ENCODE measurements at regions not wholly inside any gene's neighbourhood (a gene's known extent, or its start where the extent isn't known, plus 50 kb on each side); places are given as distances from the start of the nearest gene placed in this dataset.
"Not testable (repeated sequence)": the region's sequence is repeated elsewhere in the genome, so short reads cannot be mapped to it uniquely, and the experiment has no call there.

DNA sequence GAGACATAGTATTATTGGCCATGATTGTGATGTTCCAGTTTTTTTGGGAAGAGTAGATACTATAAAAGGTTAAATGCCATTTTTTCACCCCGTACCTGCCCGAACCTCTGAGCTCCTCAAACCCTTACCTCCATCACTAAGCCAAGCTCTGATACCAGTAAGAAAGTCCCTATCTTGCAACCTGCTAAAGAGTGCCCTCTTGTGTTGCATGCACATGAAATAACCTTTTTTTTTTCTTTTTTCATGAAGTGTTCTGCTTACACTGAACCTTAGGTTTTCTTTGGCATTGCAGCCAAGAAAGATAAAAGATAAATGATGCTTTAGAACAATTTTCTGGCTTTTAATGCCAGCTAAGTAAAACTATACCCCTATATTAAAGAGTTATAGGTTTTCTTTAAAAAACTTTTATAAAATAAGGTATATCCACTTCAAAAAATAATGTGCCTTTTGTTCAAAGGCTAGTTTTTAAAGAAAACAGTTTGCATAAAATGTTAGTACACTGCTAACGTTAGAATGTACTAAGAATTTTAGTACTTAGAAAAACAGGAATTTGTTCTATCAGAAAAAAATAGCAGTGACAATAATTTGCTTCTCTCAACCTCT is 295.3 kb upstream of the PMFBP1 start:
- peak; percentile 5 to 21 (median 7) for DNase-seq (ENCODE audit: low read depth in 3 of 3, low spot score in 2 of 3)

DNA sequence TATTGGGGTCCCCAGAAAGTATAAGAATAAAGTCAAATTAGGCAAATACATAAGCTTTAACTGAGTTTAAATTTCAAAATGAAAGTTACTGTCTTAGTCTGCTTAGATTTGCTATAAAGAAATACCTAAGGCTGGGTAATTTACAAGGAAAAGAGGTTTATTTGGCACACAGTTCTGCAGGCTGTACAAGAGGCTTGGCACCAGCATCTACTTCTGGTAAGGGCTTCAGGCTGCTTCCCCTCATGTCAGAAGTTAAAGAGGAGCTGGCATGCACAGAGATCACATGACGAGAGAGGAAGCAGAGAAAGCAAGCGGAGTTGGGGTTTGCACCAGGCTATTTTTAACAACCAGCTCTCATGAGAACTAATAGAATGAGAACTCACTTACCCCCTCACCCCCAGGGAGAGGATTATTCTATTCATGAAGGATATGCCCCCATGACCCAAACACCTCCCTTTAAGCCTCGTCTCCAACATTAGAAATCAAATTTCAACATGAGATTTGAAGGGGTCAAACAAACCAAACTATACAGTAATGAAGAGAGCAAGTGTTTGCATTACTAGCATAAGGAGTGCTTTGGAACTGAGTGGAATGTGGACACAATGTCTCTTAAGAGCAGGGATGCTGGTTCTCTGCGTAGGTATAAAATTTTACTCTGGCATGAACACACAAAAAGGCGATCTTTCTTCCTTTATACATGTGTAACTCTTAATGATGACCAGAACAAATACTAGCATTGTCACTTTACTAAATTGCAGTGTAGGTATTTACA is 292.8 kb upstream of the PMFBP1 start:
- no peak for DNase-seq (ENCODE audit: low read depth in 3 of 3, low spot score in 2 of 3)

DNA sequence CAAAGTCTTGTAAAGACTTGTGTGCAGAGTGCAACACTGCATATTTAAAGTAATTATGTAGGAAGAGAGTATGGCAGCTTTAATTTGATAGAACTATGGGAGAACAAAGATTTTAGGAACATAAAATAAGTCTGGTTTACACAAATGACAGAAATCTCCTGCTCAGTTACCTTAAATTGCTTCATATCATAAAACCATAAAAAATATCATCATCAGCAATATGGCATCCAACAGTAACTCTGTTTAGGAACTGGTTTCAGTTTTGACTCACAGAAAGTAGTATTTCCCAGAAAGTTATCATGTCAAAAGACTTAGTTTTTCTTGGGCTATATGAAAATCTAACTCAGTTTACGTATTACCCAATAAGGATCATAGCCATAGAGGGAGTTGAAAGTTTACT is 292.1 kb upstream of the PMFBP1 start:
- DNase-seq (ENCODE audit: low read depth in 3 of 3, low spot score in 2 of 3): no peak

DNA sequence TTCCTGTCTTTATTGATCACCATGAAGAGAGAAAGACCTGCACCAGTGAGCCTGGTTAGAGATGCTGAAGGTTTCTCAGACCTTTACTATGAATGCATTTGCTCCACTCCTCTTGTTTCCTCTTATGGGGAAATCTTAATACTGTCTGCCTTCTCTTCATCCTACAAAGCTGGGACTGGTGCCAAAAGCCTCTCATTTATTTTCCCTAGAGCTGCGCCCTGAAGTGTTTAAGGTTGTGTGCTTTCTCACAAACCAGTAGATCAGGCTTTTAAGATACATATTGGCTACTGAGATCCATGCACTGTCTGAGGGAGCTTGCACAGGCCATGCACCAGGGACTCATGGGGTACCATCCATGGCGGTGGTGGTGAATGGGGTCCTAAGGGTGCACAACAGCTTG is 286.1 kb upstream of the PMFBP1 start:
- no peak for DNase-seq (ENCODE audit: low read depth in 3 of 3, low spot score in 2 of 3)

DNA sequence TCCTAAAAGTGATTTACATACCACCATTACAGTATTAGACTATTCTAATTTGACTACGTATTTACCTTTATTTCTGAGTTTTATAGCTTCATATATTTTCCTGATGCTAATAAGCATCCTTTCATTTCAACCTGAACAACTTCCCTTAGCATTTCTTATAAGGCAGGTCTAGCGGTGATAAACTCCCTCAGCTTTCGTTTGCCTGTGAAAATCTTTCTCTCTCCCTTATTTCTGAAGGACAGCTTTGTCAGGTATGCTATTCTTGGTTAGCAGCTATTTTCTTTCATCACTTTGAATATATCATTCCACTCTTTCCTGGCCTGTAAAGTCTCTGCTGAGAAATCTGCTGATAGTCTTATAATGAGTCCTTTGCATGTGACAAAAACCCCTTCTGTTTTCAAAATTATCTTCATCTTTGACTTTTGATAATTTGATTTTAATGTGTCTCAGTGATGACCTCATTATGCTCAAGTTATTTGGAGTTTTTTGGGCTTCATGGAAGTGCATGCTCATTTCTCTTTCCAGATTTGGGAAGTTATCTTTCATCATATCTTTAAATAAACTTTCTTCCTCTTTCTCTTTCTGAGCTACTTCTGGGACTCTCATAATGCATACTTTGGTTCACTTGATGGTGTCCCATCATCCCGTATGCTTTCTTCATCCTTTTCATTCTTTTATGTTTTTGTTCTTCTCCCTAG is 285.4 kb upstream of the PMFBP1 start:
- DNase-seq (ENCODE audit: low read depth in 3 of 3, low spot score in 2 of 3): no peak

DNA sequence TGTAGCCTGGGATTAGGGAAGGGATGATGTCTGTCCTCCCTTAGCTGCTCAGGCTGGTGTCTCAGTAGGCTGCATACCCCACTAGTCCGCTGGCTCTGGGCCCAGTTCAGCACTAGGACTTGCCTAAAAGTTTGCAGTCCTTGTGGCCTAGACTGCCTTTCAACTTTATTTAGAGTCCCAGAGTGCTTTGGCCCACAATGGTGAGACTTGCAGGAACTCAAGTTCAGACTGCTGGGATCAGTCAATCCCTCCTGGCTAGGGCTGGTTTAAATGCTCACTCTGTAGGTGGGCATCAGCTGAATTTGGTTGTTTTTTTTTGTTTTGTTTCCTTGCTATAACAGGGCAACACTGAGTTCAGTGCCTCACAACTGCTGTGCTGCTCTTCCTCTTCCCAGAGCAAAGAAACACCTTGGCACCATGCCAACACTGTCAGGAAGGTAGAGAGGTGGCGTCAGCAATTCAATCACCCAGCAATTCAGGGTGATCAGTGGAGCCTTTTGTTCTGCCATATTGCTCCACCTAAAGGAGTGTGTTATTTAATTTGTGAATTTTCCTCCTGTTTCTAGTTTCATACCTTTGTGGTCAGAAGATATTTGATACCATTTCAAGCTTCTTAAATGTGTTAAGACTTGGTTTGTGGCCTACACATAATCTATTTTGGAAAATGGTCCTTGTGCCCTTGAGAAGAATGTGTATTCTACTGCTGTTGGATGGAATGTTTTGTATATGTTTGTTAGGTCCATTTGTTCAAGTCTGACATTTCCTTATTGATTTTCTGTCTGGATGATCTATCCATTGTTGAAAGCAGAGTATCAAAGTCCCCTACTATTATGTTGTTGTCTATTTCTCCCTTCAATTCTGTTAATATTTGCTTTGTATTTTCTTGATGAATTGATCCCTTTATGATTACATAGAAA is 284.0 kb upstream of the PMFBP1 start:
- no peak for DNase-seq (ENCODE audit: low read depth in 3 of 3, low spot score in 2 of 3)

DNA sequence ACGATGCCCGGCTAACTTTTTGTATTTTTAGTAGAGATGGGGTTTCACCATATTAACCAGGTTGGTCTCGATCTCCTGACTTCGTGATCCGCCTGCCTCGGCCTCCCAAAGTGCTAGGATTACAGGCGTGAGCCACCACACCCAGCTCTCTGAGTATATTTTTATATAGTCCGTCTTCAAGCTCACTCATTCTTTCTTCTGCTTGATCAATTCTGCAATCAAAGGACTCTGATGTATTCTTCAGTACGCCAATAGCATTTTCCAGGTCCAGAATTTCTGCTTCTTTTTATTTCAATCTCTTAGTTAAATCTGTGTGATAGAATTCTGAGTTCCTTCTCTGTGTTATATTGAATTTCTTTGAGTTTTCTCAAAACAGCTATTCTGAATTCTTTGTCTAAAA is 281.9 kb upstream of the PMFBP1 start:
- not testable (repeated sequence) for DNase-seq (ENCODE audit: low read depth in 3 of 3, low spot score in 2 of 3)

DNA sequence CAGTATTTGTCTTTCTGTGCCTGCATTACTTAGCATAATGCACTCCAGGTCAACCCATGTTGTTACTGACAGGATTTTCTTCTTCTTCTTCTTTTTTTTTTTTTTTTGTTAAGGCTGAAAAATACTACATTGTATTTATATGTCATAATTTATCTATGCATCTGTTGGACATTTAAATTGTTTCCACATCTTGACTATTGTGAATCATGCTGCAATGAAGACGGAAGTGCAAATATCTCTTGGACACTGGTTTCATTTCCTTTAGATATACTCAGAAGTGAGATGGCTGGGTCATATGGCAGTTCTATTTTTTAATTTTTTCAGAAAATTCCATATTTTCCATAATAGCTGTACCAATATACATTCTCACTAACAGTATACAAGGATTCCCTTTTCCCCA is 272.7 kb upstream of the PMFBP1 start:
- DNase-seq (ENCODE audit: low read depth in 3 of 3, low spot score in 2 of 3): no peak

DNA sequence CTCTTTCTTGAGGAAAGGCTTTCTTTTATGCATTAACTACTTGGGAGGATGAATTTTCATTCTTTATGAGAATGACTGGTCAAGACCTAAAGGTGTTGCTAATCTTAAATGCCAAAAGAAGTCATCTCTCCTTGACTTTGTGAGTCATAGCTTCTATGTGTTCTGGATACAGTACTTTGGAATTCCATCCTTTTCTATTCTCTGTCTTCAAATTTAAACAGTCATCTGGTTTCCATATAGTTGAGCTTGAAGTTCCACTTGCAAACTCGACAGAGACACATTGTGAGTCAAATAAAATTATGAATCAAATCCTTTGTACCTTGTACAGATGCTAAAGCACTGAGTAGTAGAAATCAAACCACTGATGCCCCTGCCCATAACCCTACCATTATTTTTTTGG is 271.9 kb upstream of the PMFBP1 start:
- DNase-seq (ENCODE audit: low read depth in 3 of 3, low spot score in 2 of 3): no peak

DNA sequence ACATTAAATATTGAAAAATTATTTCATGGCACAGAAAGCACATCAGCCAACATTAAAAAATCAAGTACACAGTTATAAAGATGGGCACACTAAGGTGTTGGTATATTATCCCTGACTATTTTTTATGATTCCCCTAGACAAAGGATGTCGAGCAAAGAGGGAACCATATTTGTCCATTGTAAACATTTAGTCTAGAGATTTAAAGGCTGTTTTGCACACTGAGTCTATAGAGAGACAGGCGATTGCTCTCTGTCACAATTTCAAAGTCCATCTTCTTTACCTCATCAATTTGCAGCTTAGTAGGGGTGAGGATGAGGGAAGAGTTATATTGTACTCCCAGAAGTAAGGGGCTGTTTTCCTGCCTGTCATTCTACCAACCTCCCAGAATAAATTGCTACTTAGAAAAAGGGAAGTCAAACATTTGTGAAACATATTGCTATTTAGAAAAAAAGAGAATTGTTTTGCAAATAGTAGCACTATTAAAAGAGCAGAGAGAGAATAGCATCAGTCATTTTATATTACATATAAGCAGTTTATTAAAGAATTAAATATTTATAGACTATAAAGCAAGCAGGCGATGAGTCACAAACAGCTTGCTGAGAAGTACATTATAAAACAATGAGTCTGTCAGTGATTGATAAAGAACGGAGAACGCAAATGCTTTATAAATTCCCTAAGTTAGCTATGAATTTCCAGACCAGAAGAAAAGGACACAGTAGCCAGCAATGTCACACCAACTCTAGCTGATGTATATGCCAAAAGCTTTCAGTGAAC is 270.6 kb upstream of the PMFBP1 start:
- DNase-seq (ENCODE audit: low read depth in 3 of 3, low spot score in 2 of 3): no peak

DNA sequence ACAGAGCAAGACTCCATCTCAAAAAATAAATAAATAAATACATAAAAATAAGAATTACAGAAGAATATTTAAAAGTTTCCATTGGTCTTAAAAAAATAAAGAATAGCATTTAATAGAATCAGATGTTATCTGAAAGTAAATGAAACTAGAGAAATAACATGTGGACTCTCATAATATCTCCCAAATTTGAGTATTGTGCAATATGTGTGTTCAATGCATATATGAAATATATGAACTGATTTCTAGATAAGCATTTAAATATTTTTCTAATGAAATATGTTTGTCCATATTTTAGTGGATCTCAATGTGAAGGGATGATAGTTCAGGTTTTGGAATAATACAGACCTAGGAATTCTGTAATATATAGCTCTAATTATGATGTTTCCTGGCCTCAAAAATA is 265.9 kb upstream of the PMFBP1 start:
- no peak for DNase-seq (ENCODE audit: low read depth in 3 of 3, low spot score in 2 of 3)

DNA sequence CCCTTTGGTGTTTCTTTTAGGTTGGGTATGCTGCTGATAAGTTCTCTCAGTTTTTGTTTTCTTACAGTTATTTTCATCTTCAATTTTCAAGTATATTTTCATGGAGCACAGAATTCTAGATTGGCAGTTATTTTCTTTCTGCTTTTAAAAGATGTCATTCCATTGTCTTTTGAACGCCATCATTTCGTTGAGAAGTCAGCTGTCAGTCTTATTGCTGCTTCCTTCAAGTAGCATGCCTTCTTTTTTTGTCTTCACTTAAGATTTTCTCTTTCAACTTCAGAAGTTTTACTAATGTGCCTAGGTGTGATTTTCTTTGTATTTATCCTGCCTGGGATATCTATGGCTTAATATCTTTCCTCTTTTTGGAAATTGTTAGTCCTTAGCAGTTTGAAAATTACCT is 262.2 kb upstream of the PMFBP1 start:
- DNase-seq (ENCODE audit: low read depth in 3 of 3, low spot score in 2 of 3): no peak

DNA sequence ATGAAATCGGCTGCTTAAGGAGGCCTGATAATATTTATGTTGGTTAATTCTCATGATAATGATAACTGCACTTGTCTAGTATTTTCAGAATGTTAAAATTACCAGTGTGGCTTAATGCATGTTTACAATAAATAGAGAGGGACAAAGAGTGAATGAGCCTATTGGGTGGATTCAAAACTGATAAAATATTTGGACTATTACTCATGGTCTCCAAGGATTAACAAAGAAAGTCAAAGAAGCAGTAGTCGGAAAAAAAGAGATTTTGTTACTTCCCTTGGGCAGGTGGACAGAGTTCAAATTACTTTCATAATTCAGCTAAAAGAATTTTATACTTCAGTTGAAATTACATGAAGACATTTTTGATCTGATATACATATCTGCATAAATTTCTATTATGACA is 258.2 kb upstream of the PMFBP1 start:
- no peak for DNase-seq (ENCODE audit: low read depth in 3 of 3, low spot score in 2 of 3)

DNA sequence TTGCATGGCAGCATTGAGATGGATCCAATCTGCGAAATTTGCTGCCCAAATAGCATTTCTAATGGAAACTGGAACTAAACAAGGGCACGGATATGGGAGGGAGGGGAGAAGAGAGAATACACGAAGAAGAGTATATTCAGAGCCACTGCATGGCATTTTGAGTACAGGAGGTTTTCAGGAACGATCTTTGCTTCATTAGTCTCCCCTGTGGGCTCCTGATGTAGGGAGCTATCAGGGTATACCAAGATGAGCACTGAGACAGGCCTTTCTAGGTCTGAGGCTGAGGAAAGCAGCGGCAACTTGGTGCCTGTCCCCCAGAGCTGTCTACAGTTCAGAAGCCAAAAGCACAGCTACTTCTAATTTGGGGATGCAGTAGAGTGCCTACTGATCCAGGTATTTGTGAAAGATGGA is 257.7 kb upstream of the PMFBP1 start:
- DNase-seq (ENCODE audit: low read depth in 3 of 3, low spot score in 2 of 3): no peak

DNA sequence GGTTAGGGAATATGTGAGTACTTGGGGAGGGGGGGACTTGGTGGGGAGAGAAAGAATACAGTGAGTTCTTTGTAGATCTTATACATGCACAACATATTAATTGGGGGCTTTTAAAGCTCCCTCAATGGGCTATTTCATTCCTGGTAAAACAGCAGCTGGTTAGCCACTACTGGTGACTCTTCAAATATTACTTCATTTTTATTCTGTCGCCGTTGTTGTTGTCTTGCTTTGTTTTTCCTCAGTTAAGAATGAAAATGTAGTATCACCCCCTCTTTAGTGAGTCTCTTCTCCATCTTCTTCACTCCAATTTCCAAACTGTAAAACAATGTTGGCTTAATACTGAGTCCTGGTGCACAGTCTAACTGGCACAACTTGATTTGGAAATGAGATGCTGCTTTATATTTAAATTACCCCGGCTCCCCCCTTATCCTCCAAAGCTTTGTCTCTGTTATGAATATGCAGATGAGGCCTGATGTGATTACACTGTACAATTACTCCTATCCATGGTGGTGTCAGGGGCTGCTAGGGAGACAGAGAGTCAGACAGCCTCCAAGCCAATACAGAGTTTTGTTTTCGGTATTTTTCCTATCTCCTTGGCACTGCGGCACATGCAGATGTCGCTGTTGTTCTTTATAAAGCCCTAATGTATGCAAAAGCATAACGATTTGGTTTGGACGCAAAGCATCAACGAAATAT is 256.9 kb upstream of the PMFBP1 start:
- no peak for DNase-seq (ENCODE audit: low read depth in 3 of 3, low spot score in 2 of 3)

DNA sequence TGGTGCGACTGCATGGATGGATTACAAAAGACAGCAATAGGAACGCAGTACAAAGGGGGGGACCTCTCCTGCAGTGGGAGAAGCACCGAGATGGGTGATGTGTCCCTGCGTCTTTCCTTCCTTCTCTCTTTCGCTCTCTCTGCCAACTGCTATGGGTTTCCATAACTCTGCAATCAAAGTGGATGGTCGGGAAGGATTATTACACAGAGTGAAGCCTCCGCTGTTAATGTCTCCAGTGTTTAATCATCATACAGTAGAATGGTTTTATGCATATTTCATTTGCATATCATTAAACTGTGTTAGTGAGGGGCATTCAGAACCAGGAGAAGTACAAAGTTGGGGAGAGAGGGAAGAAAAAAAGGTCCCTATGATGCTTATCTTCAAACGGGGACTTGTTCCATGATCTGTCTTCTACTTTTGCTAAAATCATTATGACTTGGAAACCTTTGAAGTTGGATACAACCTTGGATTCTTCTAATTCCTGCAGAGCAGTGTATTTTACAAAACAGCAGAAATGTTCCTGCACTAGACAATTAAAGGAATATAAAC is 255.9 kb upstream of the PMFBP1 start:
- no peak for DNase-seq (ENCODE audit: low read depth in 3 of 3, low spot score in 2 of 3)

DNA sequence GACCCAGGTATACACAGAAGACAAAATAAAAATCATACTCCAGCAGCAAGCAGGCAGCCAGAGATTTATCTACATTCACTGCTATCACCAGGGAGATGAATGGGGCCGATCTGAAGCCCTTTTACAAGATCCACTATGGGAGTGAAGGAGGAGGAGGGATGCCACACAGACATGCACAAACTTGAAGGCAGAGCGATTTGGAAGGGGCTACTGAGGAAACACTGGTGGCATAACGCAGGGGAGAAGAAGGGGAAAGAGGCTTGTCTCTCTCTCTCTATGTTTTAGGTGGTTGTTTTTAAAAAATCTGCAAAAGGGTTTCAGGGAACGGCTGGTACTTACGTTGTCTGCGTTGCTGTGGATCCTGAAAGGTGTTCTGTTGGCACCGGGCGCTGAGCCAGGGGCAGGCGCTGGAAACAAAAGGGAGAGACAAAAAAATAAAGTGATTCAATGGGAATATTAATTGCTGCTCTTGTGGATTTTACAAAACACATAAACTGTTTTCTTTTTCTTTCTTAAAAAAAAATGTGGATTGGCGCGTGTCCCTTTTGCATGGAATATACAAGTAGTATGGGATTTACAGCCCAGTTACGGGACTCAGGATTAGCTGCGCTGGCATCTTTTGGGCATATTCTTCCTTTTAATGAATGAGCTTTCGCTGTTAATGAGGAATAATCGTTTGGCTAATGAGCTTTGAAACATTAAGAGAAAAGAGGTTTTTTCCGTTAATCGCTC is 255.3 kb upstream of the PMFBP1 start:
- DNase-seq (ENCODE audit: low read depth in 3 of 3, low spot score in 2 of 3): no peak

DNA sequence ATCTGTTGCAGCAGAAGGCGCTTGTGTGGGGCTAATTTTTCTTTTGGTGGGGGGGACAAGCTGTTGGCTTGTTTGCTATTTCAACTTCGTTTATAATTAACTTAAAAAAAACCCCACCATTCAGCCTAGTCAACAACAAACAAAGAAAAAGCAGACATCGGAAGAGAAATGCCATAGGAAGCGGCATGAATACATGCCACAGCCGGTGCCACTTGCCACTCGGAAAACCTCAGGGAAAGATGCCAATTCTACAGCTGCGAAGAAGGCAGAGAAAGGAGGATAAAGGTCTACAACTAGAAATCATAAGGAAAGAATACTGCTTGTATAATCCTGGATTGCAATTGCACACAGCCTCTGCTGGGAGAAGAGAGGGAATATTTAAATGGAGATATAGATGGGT is 254.4 kb upstream of the PMFBP1 start:
- DNase-seq (ENCODE audit: low read depth in 3 of 3, low spot score in 2 of 3): no peak

Data from right renal cortex interstitium (tissue), 3 donors.